ENCODE measurements at regions not wholly inside any gene's neighbourhood (a gene's known extent, or its start where the extent isn't known, plus 50 kb on each side); places are given as distances from the start of the nearest gene placed in this dataset.

- no peak overlapping the region for H3K27ac ChIP-seq
- intact Hi-C loops (cut with DNase I) = no loop called here
- DNase-seq = no peak
- no peaks in the 10 kb centered on the region for H3K4me1 ChIP-seq
- WGBS, 2 donors = 52 to 81% methylated on average over 9 of the region's 9 CpGs
- TF ChIP-seq CTCF (IDR thresholded peaks at IDR 0.05) (no peak), POLR2A (IDR thresholded peaks at IDR 0.05) (no peak)
- no peaks in the 10 kb centered on the region for H3K36me3 ChIP-seq (replicated peaks in 1 of 2; ENCODE audit: insufficient read depth in 1 of 2, low read depth in 2 of 2)
- no peak for ATAC-seq
- H3K27me3 ChIP-seq = no peaks in the 10 kb centered on the region
- no peaks in the 10 kb centered on the region for H3K9me3 ChIP-seq
- H3K4me3 ChIP-seq = no peak overlapping the region
Measured at GRCh38 chr1:62370594-62370993, 51.4 kb upstream of the KANK4 start.

- no peaks in the 10 kb centered on the region for H3K4me1 ChIP-seq
- H3K27ac ChIP-seq = no peak overlapping the region
- ATAC-seq (no peak), DNase-seq (no peak)
- TF ChIP-seq CTCF (IDR thresholded peaks at IDR 0.05) (no peak), POLR2A (IDR thresholded peaks at IDR 0.05) (no peak)
- no peaks in the 10 kb centered on the region for H3K36me3 ChIP-seq (replicated peaks in 1 of 2; ENCODE audit: insufficient read depth in 1 of 2, low read depth in 2 of 2)
- no peak overlapping the region for H3K4me3 ChIP-seq
- 87 to 90% methylated on average over 2 of the region's 2 CpGs for WGBS, 2 donors
- H3K9me3 ChIP-seq = no peaks in the 10 kb centered on the region
- no peaks in the 10 kb centered on the region for H3K27me3 ChIP-seq
- intact Hi-C loops (cut with DNase I) = no loop called here
Measured at GRCh38 chr1:62371375-62371774, 52.1 kb upstream of the KANK4 start.

GRCh38 chr1:62373221-62373620 lies 54.0 kb upstream of the KANK4 start:
- no peak for ATAC-seq
- H3K27ac ChIP-seq = no peak overlapping the region
- H3K9me3 ChIP-seq = no peaks in the 10 kb centered on the region
- H3K36me3 ChIP-seq (replicated peaks in 1 of 2; ENCODE audit: insufficient read depth in 1 of 2, low read depth in 2 of 2) = no peaks in the 10 kb centered on the region
- H3K4me1 ChIP-seq = no peaks in the 10 kb centered on the region
- TF ChIP-seq POLR2A (IDR thresholded peaks at IDR 0.05) (no peak), CTCF (IDR thresholded peaks at IDR 0.05) (no peak)
- H3K27me3 ChIP-seq = no peaks in the 10 kb centered on the region
- no peak for DNase-seq
- H3K4me3 ChIP-seq = no peak overlapping the region
- intact Hi-C loops (cut with DNase I) = no loop called here
- 91 to 95% methylated on average over 5 of the region's 5 CpGs for WGBS, 2 donors

- H3K4me1 ChIP-seq = no peaks in the 10 kb centered on the region
- H3K9me3 ChIP-seq = no peaks in the 10 kb centered on the region
- intact Hi-C loops (cut with DNase I) = no loop called here
- no peak overlapping the region for H3K27ac ChIP-seq
- TF ChIP-seq CTCF (IDR thresholded peaks at IDR 0.05) = no peak
- TF ChIP-seq POLR2A (IDR thresholded peaks at IDR 0.05) = no peak
- ATAC-seq = no peak
- H3K27me3 ChIP-seq = no peaks in the 10 kb centered on the region
- peak in 1 of 4 donors; percentile 22 for DNase-seq
- H3K36me3 ChIP-seq (replicated peaks in 1 of 2; ENCODE audit: insufficient read depth in 1 of 2, low read depth in 2 of 2) = no peaks in the 10 kb centered on the region
- H3K4me3 ChIP-seq = no peak overlapping the region
- WGBS, 2 donors = 44 to 61% methylated on average over 3 of the region's 3 CpGs
Measured at GRCh38 chr1:62377043-62377562, 57.9 kb upstream of the KANK4 start.

- no peak for DNase-seq
- H3K27ac ChIP-seq = no peak overlapping the region
- no peak for ATAC-seq
- no peaks in the 10 kb centered on the region for H3K27me3 ChIP-seq
- peaks cover 9% of the 10 kb centered on the region for H3K4me1 ChIP-seq
- H3K36me3 ChIP-seq (replicated peaks in 1 of 2; ENCODE audit: insufficient read depth in 1 of 2, low read depth in 2 of 2) = no peaks in the 10 kb centered on the region
- H3K9me3 ChIP-seq = no peaks in the 10 kb centered on the region
- intact Hi-C loops (cut with DNase I) = no loop called here
- no peak overlapping the region for H3K4me3 ChIP-seq
- no peak for TF ChIP-seq POLR2A (IDR thresholded peaks at IDR 0.05)
- TF ChIP-seq CTCF (IDR thresholded peaks at IDR 0.05) = no peak
- 85 to 89% methylated on average over 5 of the region's 5 CpGs for WGBS, 2 donors
Measured at GRCh38 chr1:62380181-62380580, 56.7 kb upstream of the USP1 start.

Data from body of pancreas (tissue), 4 donors.